ENCODE measurements at regions not wholly inside any gene's neighbourhood (a gene's known extent, or its start where the extent isn't known, plus 50 kb on each side); places are given as distances from the start of the nearest gene placed in this dataset.
"Not testable (repeated sequence)": the region's sequence is repeated elsewhere in the genome, so short reads cannot be mapped to it uniquely, and the experiment has no call there.

DNA sequence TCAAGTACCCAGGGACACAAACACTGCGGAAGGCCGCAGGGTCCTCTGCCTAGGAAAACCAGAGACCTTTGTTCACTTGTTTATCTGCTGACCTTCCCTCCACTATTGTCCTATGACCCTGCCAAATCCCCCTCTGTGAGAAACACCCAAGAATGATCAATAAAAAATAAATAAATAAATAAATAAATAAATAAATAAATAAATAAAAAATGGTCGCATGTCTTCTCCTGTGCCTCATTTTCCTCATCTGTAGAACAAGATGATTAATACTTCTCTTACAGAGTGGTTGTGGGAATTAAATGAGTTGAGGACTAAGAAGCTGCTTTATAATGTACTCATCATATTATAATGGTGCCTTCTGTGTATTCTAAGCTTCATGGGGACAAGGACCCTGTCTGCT lies 149.4 kb upstream of the METTL14 start:
- TF ChIP-seq, protein P1, sequence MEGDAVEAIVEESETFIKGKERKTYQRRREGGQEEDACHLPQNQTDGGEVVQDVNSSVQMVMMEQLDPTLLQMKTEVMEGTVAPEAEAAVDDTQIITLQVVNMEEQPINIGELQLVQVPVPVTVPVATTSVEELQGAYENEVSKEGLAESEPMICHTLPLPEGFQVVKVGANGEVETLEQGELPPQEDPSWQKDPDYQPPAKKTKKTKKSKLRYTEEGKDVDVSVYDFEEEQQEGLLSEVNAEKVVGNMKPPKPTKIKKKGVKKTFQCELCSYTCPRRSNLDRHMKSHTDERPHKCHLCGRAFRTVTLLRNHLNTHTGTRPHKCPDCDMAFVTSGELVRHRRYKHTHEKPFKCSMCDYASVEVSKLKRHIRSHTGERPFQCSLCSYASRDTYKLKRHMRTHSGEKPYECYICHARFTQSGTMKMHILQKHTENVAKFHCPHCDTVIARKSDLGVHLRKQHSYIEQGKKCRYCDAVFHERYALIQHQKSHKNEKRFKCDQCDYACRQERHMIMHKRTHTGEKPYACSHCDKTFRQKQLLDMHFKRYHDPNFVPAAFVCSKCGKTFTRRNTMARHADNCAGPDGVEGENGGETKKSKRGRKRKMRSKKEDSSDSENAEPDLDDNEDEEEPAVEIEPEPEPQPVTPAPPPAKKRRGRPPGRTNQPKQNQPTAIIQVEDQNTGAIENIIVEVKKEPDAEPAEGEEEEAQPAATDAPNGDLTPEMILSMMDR (IDR thresholded peaks at IDR 0.05; ENCODE audit: poor library complexity): not testable (repeated sequence)
- not testable (repeated sequence) for TF ChIP-seq EZH2 (IDR thresholded peaks at IDR 0.05; ENCODE audit: borderline replicate concordance)

All from hepatocyte (in vitro differentiated cells).